GM23248 (cell line): ENCODE measurements at regions not wholly inside any gene's neighbourhood (a gene's known extent, or its start where the extent isn't known, plus 50 kb on each side); places are given as distances from the start of the nearest gene placed in this dataset.

ENCODE experiments used
- DNase-seq: peaks from one replicate; pipeline ENCODE4 v3.0.0-alpha.2; 2015
- H2AFZ ChIP-seq: fragments of 200-600 bp; sonication (generic); 2 replicates; pipeline ENCODE4 v1.6.1; 2016; ENCODE audit warnings: antibody characterized with exemption
- H3F3A ChIP-seq: fragments of 200-600 bp; sonication (generic); 2 replicates; pipeline ENCODE4 v1.6.1; 2016; ENCODE audit warnings: mild to moderate bottlenecking, antibody characterized with exemption, mixed run types; ENCODE audit not compliant: insufficient read depth
- H3K27ac ChIP-seq: fragments of 200-600 bp; sonication (generic); 2 replicates; pipeline ENCODE4 v1.5.1; 2016; ENCODE audit warnings: mild to moderate bottlenecking
- H3K27me3 ChIP-seq: fragments of 200-600 bp; sonication (generic); replicated peaks from 2 replicates; pipeline ENCODE4 v1.6.1; 2016; ENCODE audit warnings: mild to moderate bottlenecking; ENCODE audit not compliant: insufficient read depth
- H3K36me3 ChIP-seq: fragments of 200-600 bp; sonication (generic); 2 replicates; pipeline ENCODE4 v1.6.1; 2016; ENCODE audit warnings: low read depth, mild to moderate bottlenecking
- H3K4me1 ChIP-seq: fragments of 200-600 bp; sonication (generic); 2 replicates; pipeline ENCODE4 v1.6.1; 2016; ENCODE audit warnings: mild to moderate bottlenecking; ENCODE audit not compliant: insufficient read depth
- H3K4me2 ChIP-seq: fragments of 200-600 bp; sonication (generic); one replicate; pipeline ENCODE4 v1.6.1; 2016; ENCODE audit warnings: mild to moderate bottlenecking; ENCODE audit not compliant: unreplicated experiment
- H3K4me3 ChIP-seq: fragments of 200-600 bp; sonication (generic); 2 replicates; pipeline ENCODE4 v1.5.1; 2016; ENCODE audit warnings: mild to moderate bottlenecking
- H3K79me2 ChIP-seq: fragments of 200-600 bp; sonication (generic); 2 replicates; pipeline ENCODE4 v1.6.1; 2016; ENCODE audit warnings: mild to moderate bottlenecking; ENCODE audit not compliant: insufficient read depth
- H3K9ac ChIP-seq: fragments of 200-600 bp; sonication (generic); 2 replicates; pipeline ENCODE4 v1.6.1; 2016; ENCODE audit warnings: mild to moderate bottlenecking
- H3K9me2 ChIP-seq: fragments of 200-600 bp; sonication (generic); 2 replicates; pipeline ENCODE4 v1.6.1; 2016; ENCODE audit warnings: mixed run types, mild to moderate bottlenecking, moderate library complexity; ENCODE audit not compliant: insufficient read depth
- H3K9me3 ChIP-seq: fragments of 200-600 bp; sonication (generic); one replicate; pipeline ENCODE4 v1.6.1; 2017; ENCODE audit warnings: low read depth
- H4K20me1 ChIP-seq: fragments of 200-600 bp; sonication (generic); 2 replicates; pipeline ENCODE4 v1.6.0; 2016; ENCODE audit not compliant: insufficient read depth
- EZH2 ChIP-seq: fragments of 200-600 bp; sonication (generic); IDR thresholded peaks from 2 replicates; pipeline ENCODE4 v1.6.1; 2018; ENCODE audit warnings: antibody characterized with exemption, mild to moderate bottlenecking; ENCODE audit not compliant: insufficient read depth, poor library complexity, severe bottlenecking
- EZH2phosphoT487 ChIP-seq: fragments of 200-600 bp; sonication (generic); IDR thresholded peaks from 2 replicates; pipeline ENCODE4 v1.6.1; 2018; ENCODE audit warnings: antibody characterized with exemption, moderate library complexity, mild to moderate bottlenecking, low read depth; ENCODE audit not compliant: insufficient read depth
- WGBS, 2 experiments: methylation state at CpG; one replicate each; pipeline ENCODE4 v1.1.6; 2015 to 2017; ENCODE audit warnings: low lambda C conversion rate in 2 of 2, low coverage in 1 of 2; ENCODE audit errors: missing lambda C conversion rate in 2 of 2; 5-methylcytosine and 5-hydroxymethylcytosine counted together
- in situ Hi-C: fragments of 300-500 bp; cut with MboI; formaldehyde crosslinking; loops from 2 replicates; pipeline ENCODE4 v1.15.0; 2020

GRCh38 chr17:65431116-65431515 lies 130.3 kb downstream of the AXIN2 start:
- Histone ChIP-seq H3K4me1 (no peaks in the 10 kb centered on the region), H3F3A (no peaks in the 10 kb centered on the region), H2AFZ (no peak overlapping the region), H3K4me3 (no peak overlapping the region), H3K4me2 (no peak overlapping the region), H3K9me3 (no peaks in the 10 kb centered on the region), H3K9ac (no peak overlapping the region), H3K9me2 (no peaks in the 10 kb centered on the region), H3K79me2 (no peaks in the 10 kb centered on the region), H3K36me3 (no peaks in the 10 kb centered on the region), H3K27me3 (0 out of 2 replicates have a peak, but pooled peaks cover 3% of the 10 kb centered on the region), H3K27ac (no peak overlapping the region), H4K20me1 (no peaks in the 10 kb centered on the region)
- DNase-seq, result no peak
- TF ChIP-seq EZH2 (no peak), EZH2phosphoT487 (no peak)
- in situ Hi-C loops, result no loop called here
- WGBS, 2 experiments, result 70 to 72% methylated on average over 7 of the region's 7 CpGs

- Histone ChIP-seq H3K4me1 (no peaks in the 10 kb centered on the region), H3F3A (no peaks in the 10 kb centered on the region), H3K9ac (no peak overlapping the region), H3K27ac (no peak overlapping the region), H3K36me3 (no peaks in the 10 kb centered on the region), H4K20me1 (no peaks in the 10 kb centered on the region), H3K27me3 (0 out of 2 replicates have a peak, but pooled peaks cover 3% of the 10 kb centered on the region), H3K4me3 (no peak overlapping the region), H3K9me2 (no peaks in the 10 kb centered on the region), H2AFZ (no peak overlapping the region), H3K9me3 (no peaks in the 10 kb centered on the region), H3K4me2 (no peak overlapping the region), H3K79me2 (no peaks in the 10 kb centered on the region)
- DNase-seq, result no peak
- WGBS, 2 experiments, result 31 to 32% methylated on average over 9 of the region's 9 CpGs
- in situ Hi-C loops, result no loop called here
- TF ChIP-seq EZH2phosphoT487, result no peak
- no peak for TF ChIP-seq EZH2
These were observed 131.1 kb downstream of the AXIN2 start for GRCh38 chr17:65430209-65430833.

- no peak for DNase-seq
- Histone ChIP-seq H3K36me3 (no peaks in the 10 kb centered on the region), H3F3A (no peaks in the 10 kb centered on the region), H3K27me3 (no peaks in the 10 kb centered on the region; the same call in 1 of the 2 replicates), H3K4me1 (no peaks in the 10 kb centered on the region), H3K9ac (no peak overlapping the region), H3K9me3 (no peaks in the 10 kb centered on the region), H3K79me2 (no peaks in the 10 kb centered on the region), H3K4me3 (no peak overlapping the region), H3K4me2 (no peak overlapping the region), H3K27ac (no peak overlapping the region), H3K9me2 (no peaks in the 10 kb centered on the region), H2AFZ (no peak overlapping the region), H4K20me1 (no peaks in the 10 kb centered on the region)
- in situ Hi-C loops, result no loop called here
- TF ChIP-seq EZH2phosphoT487 (no peak), EZH2 (no peak)
- 56 to 59% methylated on average over 9 of the region's 9 CpGs for WGBS, 2 experiments
These were observed 137.9 kb downstream of the AXIN2 start for GRCh38 chr17:65423346-65424140.

- no peak overlapping the region for H2AFZ ChIP-seq
- no peaks in the 10 kb centered on the region for H3K9me2 ChIP-seq
- no peaks in the 10 kb centered on the region for H3K4me1 ChIP-seq
- no peak overlapping the region for H3K27ac ChIP-seq
- no peaks in the 10 kb centered on the region; the same call in 1 of the 2 replicates for H3K27me3 ChIP-seq
- in situ Hi-C loops, result no loop called here
- no peaks in the 10 kb centered on the region for H3F3A ChIP-seq
- no peaks in the 10 kb centered on the region for H4K20me1 ChIP-seq
- no peak for DNase-seq
- TF ChIP-seq EZH2, result no peak
- TF ChIP-seq EZH2phosphoT487, result no peak
- H3K9me3 ChIP-seq, result no peaks in the 10 kb centered on the region
- WGBS, 2 experiments, result 2 to 10% methylated on average over 3 of the region's 3 CpGs
- no peak overlapping the region for H3K4me3 ChIP-seq
- H3K36me3 ChIP-seq, result no peaks in the 10 kb centered on the region
- no peaks in the 10 kb centered on the region for H3K79me2 ChIP-seq
- H3K4me2 ChIP-seq, result no peak overlapping the region
- H3K9ac ChIP-seq, result no peak overlapping the region
These were observed 142.8 kb downstream of the AXIN2 start for GRCh38 chr17:65418622-65419021.
